Keratinocyte (primary cell): ENCODE measurements at regions not wholly inside any gene's neighbourhood (a gene's known extent, or its start where the extent isn't known, plus 50 kb on each side); places are given as distances from the start of the nearest gene placed in this dataset.
"Not testable (repeated sequence)": the region's sequence is repeated elsewhere in the genome, so short reads cannot be mapped to it uniquely, and the experiment has no call there.

Experiments used
- DNase-seq: peaks from one replicate; pipeline ENCODE4 v3.0.0-alpha.2; 2011; ENCODE audit warnings: low read depth, missing footprints, low spot score
- FAIRE-seq: peaks from 2 replicates; lab custom pipeline; 2011; peaks lifted over from hg19 to GRCh38; lab: Jason Lieb, UNC
- H2AFZ ChIP-seq: 2 replicates; pipeline ENCODE4 v1.6.0; 2012; ENCODE audit warnings: low read length, control low read depth, inconsistent platforms; ENCODE audit not compliant: control insufficient read depth
- H3K27ac ChIP-seq: 2 replicates; pipeline ENCODE4 v1.5.1; 2011; ENCODE audit warnings: low read length; ENCODE audit not compliant: control insufficient read depth, insufficient read depth
- H3K27me3 ChIP-seq: 3 replicates; pipeline ENCODE4 v1.6.0; 2011; ENCODE audit warnings: low read length; ENCODE audit not compliant: control insufficient read depth, insufficient read depth; ENCODE audit errors: extremely low read depth
- H3K36me3 ChIP-seq, 2 experiments: 2 replicates in 1 of 2; 3 replicates in 1 of 2; pipeline ENCODE4 v1.5.1; 2011; ENCODE audit warnings: low read length in 2 of 2, mild to moderate bottlenecking in 1 of 2; ENCODE audit not compliant: control insufficient read depth in 2 of 2, insufficient read depth in 2 of 2; ENCODE audit errors: extremely low read depth in 1 of 2
- H3K4me1 ChIP-seq: 3 replicates; pipeline ENCODE4 v1.5.1; 2011; ENCODE audit warnings: low read length; ENCODE audit not compliant: control insufficient read depth, insufficient read depth; ENCODE audit errors: extremely low read depth
- H3K4me2 ChIP-seq: 3 replicates; pipeline ENCODE4 v1.6.0; 2011; ENCODE audit warnings: low read depth, low read length; ENCODE audit not compliant: control insufficient read depth, insufficient read depth; ENCODE audit errors: extremely low read depth
- H3K4me3 ChIP-seq, 3 experiments: fragments of 200-600 bp in 1 of 3; sonication (generic) in 1 of 3; 2 replicates in 2 of 3; 3 replicates in 1 of 3; pipeline ENCODE4 v1.5.1; 2011 to 2016; ENCODE audit warnings: low read length in 3 of 3, mild to moderate bottlenecking in 3 of 3, control low read depth in 2 of 3, inconsistent platforms in 1 of 3, low read depth in 1 of 3, mixed read lengths in 1 of 3, mixed run types in 1 of 3, moderate library complexity in 1 of 3; ENCODE audit not compliant: control insufficient read depth in 2 of 3, insufficient read depth in 2 of 3; ENCODE audit errors: extremely low read depth in 1 of 3
- H3K79me2 ChIP-seq: 2 replicates; pipeline ENCODE4 v1.6.0; 2012; ENCODE audit warnings: low read length; ENCODE audit not compliant: control insufficient read depth, insufficient read depth
- H3K9ac ChIP-seq: 3 replicates; pipeline ENCODE4 v1.6.0; 2011; ENCODE audit warnings: low read length; ENCODE audit not compliant: control insufficient read depth, insufficient read depth; ENCODE audit errors: extremely low read depth
- H3K9me1 ChIP-seq: 3 replicates; pipeline ENCODE4 v1.6.0; 2011; ENCODE audit warnings: low read length; ENCODE audit not compliant: control insufficient read depth, insufficient read depth; ENCODE audit errors: extremely low read depth
- H3K9me3 ChIP-seq: 2 replicates; pipeline ENCODE4 v1.5.1; 2012; ENCODE audit warnings: low read depth, low read length; ENCODE audit not compliant: control insufficient read depth
- H4K20me1 ChIP-seq: 3 replicates; pipeline ENCODE4 v1.6.0; 2011; ENCODE audit warnings: low read length; ENCODE audit not compliant: control insufficient read depth, insufficient read depth; ENCODE audit errors: extremely low read depth
- EZH2 ChIP-seq: IDR thresholded peaks from one replicate; pipeline ENCODE4 v1.6.1; 2012; ENCODE audit warnings: inconsistent platforms, mild to moderate bottlenecking, low read length, moderate library complexity
- dilution Hi-C: fragments of 300-500 bp; cut with MboI; formaldehyde crosslinking; loops from one replicate; pipeline ENCODE4 v1.7.0; 2020; ENCODE audit warnings: low sequenced_read_pairs; ENCODE audit not compliant: extremely low pct_ligation_motif_present
- TF ChIP-seq, protein P1 (sequence below), 3 experiments: IDR thresholded peaks in 1 of 3; conservative IDR thresholded peaks in 1 of 3; optimal IDR thresholded peaks in 1 of 3; 2 replicates in 2 of 3; 3 replicates in 1 of 3; pipeline versions ENCODE3 to v1.5.1; 2011; ENCODE audit warnings: low read length in 3 of 3, mild to moderate bottlenecking in 3 of 3, moderate library complexity in 2 of 3, control low read depth in 1 of 3, inconsistent platforms in 1 of 3; ENCODE audit not compliant: insufficient read depth in 2 of 3; ENCODE audit errors: extremely low read depth in 1 of 3

DNA sequence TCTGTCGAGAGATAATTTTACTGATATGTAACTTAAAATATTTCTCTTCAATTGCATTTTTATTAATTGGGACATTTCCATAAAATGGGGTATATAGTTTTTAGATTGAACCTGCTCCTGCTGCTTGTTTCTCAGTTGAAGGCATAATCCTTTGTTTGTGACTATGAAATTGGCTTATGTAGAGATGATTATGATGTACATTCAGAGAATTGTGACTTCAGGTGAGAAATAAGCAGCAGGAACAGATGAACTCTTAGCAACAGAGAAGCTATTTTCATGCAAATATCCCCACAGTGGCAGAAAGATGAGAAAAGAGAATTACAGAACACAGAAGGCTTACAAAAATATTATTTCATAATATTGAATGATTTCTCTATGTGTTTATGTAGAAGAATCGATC, 1499.5 kb upstream of the ADGRL3 start:
- H3K9ac ChIP-seq, result no peak overlapping the region
- no peaks in the 10 kb centered on the region for H4K20me1 ChIP-seq
- no peak overlapping the region for H2AFZ ChIP-seq
- no peak overlapping the region for H3K27ac ChIP-seq
- no peaks in the 10 kb centered on the region for H3K27me3 ChIP-seq
- H3K9me3 ChIP-seq, result no peaks in the 10 kb centered on the region
- no peak for TF ChIP-seq EZH2
- DNase-seq (no peak), FAIRE-seq (no peak)
- H3K36me3 ChIP-seq, result no peaks in the 10 kb centered on the region
- dilution Hi-C loops, result no loop called here
- no peak overlapping the region for H3K4me2 ChIP-seq
- no peaks in the 10 kb centered on the region for H3K79me2 ChIP-seq
- H3K4me3 ChIP-seq, result no peak overlapping the region
- no peaks in the 10 kb centered on the region for H3K9me1 ChIP-seq
- no peaks in the 10 kb centered on the region for H3K4me1 ChIP-seq

GRCh38 chr4:59704616-59705015, 1495.5 kb upstream of the ADGRL3 start:
- Histone ChIP-seq H3K4me2 (no peak overlapping the region), H2AFZ (no peak overlapping the region), H3K27ac (no peak overlapping the region), H3K79me2 (no peaks in the 10 kb centered on the region), H3K9me1 (no peaks in the 10 kb centered on the region), H4K20me1 (no peaks in the 10 kb centered on the region), H3K9me3 (no peaks in the 10 kb centered on the region), H3K27me3 (no peaks in the 10 kb centered on the region), H3K4me1 (no peaks in the 10 kb centered on the region), H3K36me3 (no peaks in the 10 kb centered on the region), H3K9ac (no peak overlapping the region), H3K4me3 (no peak overlapping the region)
- DNase-seq (no peak), FAIRE-seq (no peak)
- TF ChIP-seq, protein P1, sequence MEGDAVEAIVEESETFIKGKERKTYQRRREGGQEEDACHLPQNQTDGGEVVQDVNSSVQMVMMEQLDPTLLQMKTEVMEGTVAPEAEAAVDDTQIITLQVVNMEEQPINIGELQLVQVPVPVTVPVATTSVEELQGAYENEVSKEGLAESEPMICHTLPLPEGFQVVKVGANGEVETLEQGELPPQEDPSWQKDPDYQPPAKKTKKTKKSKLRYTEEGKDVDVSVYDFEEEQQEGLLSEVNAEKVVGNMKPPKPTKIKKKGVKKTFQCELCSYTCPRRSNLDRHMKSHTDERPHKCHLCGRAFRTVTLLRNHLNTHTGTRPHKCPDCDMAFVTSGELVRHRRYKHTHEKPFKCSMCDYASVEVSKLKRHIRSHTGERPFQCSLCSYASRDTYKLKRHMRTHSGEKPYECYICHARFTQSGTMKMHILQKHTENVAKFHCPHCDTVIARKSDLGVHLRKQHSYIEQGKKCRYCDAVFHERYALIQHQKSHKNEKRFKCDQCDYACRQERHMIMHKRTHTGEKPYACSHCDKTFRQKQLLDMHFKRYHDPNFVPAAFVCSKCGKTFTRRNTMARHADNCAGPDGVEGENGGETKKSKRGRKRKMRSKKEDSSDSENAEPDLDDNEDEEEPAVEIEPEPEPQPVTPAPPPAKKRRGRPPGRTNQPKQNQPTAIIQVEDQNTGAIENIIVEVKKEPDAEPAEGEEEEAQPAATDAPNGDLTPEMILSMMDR (optimal IDR thresholded peaks at IDR 0.05 in 1 of 3, IDR thresholded peaks at IDR 0.05 in 1 of 3, conservative IDR thresholded peaks at IDR 0.05 in 1 of 3; ENCODE audit: extremely low read depth in 1 of 3, insufficient read depth in 2 of 3, low read length in 3 of 3), result no peak
- no peak for TF ChIP-seq EZH2
- dilution Hi-C loops, result no loop called here

GRCh38 chr4:59712470-59712869, 1487.7 kb upstream of the ADGRL3 start:
- H3K4me3 ChIP-seq, result no peak overlapping the region
- no peaks in the 10 kb centered on the region for H3K36me3 ChIP-seq
- no peaks in the 10 kb centered on the region for H3K27me3 ChIP-seq
- no peak overlapping the region for H3K9ac ChIP-seq
- no peak for TF ChIP-seq EZH2
- TF ChIP-seq, protein P1 (optimal IDR thresholded peaks at IDR 0.05 in 1 of 3, IDR thresholded peaks at IDR 0.05 in 1 of 3, conservative IDR thresholded peaks at IDR 0.05 in 1 of 3; ENCODE audit: extremely low read depth in 1 of 3, insufficient read depth in 2 of 3, low read length in 3 of 3), result no peak
- dilution Hi-C loops, result no loop called here
- no peak overlapping the region for H3K27ac ChIP-seq
- DNase-seq (no peak), FAIRE-seq (no peak)
- no peak overlapping the region for H2AFZ ChIP-seq
- no peaks in the 10 kb centered on the region for H3K4me1 ChIP-seq
- no peaks in the 10 kb centered on the region for H3K9me1 ChIP-seq
- H3K79me2 ChIP-seq, result no peaks in the 10 kb centered on the region
- no peaks in the 10 kb centered on the region for H3K9me3 ChIP-seq
- no peak overlapping the region for H3K4me2 ChIP-seq
- H4K20me1 ChIP-seq, result no peaks in the 10 kb centered on the region

DNA sequence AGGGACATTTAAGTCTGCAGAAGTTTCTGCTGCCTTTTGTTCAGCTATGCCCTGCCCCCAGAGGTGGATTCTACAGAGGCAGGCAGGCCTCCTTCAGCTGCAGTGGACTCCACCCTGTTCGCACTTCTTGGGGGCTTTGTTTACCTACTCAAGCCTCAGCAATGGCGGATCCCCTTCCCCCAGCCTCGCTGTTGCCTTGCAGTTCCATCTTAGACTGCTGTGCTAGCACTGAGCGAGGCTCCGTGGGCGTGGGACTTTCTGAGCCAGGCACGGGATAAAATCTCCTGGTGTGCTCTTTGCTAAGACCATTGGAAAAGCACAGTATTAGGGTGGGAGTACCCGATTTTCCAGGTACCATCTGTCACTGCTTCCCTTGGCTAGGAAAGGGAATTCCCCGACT, 1475.8 kb upstream of the ADGRL3 start:
- H3K27ac ChIP-seq, dilution Hi-C loops, H3K79me2 ChIP-seq, H2AFZ ChIP-seq, H3K36me3 ChIP-seq, H3K9me1 ChIP-seq, H3K9ac ChIP-seq, FAIRE-seq, H3K9me3 ChIP-seq, H3K4me3 ChIP-seq, H4K20me1 ChIP-seq, DNase-seq, H3K4me2 ChIP-seq, H3K27me3 ChIP-seq, H3K4me1 ChIP-seq: not testable (repeated sequence)
